SK-N-SH (cell line): ENCODE measurements at regions not wholly inside any gene's neighbourhood (a gene's known extent, or its start where the extent isn't known, plus 50 kb on each side); places are given as distances from the start of the nearest gene placed in this dataset.

Experiments
- CTCF ChIP-seq: fragments of 200-600 bp; sonication (generic); IDR thresholded peaks from 2 replicates; pipeline ENCODE4 v1.6.1; 2017; ENCODE audit warnings: antibody characterized with exemption, mild to moderate bottlenecking, moderate library complexity
- EP300 ChIP-seq, 2 experiments: IDR thresholded peaks; 2 replicates each; pipeline versions ENCODE4 v1.4.0 to v1.6.1; 2012; ENCODE audit warnings: borderline replicate concordance in 1 of 2, low read depth in 1 of 2, low read length in 1 of 2
- EZH2phosphoT487 ChIP-seq: fragments of 200-600 bp; sonication (generic); IDR thresholded peaks from 2 replicates; pipeline ENCODE4 v1.6.1; 2017; ENCODE audit warnings: low read depth, mixed run types, mild to moderate bottlenecking, antibody characterized with exemption, moderate library complexity, borderline replicate concordance
- IRF3 ChIP-seq: fragments of 150-350 bp; IDR thresholded peaks from 2 replicates; pipeline ENCODE4 v1.6.1; 2016; ENCODE audit warnings: mild to moderate bottlenecking, low read depth, low read length
- JUND ChIP-seq: IDR thresholded peaks from 2 replicates; pipeline ENCODE4 v1.4.0; 2012
- POLR2AphosphoS5 ChIP-seq: IDR thresholded peaks from 2 replicates; pipeline ENCODE4 v1.6.1; 2012; ENCODE audit warnings: low read depth, low read length
- RAD21 ChIP-seq: IDR thresholded peaks from 2 replicates; pipeline ENCODE4 v1.6.1; 2012; ENCODE audit warnings: mild to moderate bottlenecking, low read length
- RFX5 ChIP-seq: IDR thresholded peaks from 2 replicates; pipeline ENCODE4 v1.6.1; 2012; ENCODE audit warnings: mild to moderate bottlenecking, improper control_type of control experiment, low read length
- SMC3 ChIP-seq: IDR thresholded peaks from 2 replicates; pipeline ENCODE4 v1.6.1; 2012; ENCODE audit warnings: low read depth, low read length, improper control_type of control experiment
- TF ChIP-seq, protein P1 (sequence below): fragments of 150-350 bp; IDR thresholded peaks from 2 replicates; pipeline ENCODE4 v1.6.1; 2017; ENCODE audit warnings: antibody characterized with exemption, low read length, low read depth, borderline replicate concordance
- TF ChIP-seq, protein P2 (sequence below): IDR thresholded peaks from 2 replicates; pipeline ENCODE4 v1.4.0; 2012; ENCODE audit warnings: low read depth
- TF ChIP-seq, protein P3 (sequence below): IDR thresholded peaks from 2 replicates; pipeline ENCODE4 v1.6.1; 2012; ENCODE audit warnings: mild to moderate bottlenecking, low read depth, low read length, moderate library complexity
- TF ChIP-seq, protein P4 (sequence below): IDR thresholded peaks from 2 replicates; pipeline ENCODE4 v1.4.0; 2012; ENCODE audit warnings: low read depth, borderline replicate concordance

- no peak for TF ChIP-seq CTCF
- no peak for TF ChIP-seq POLR2AphosphoS5
- no peak for TF ChIP-seq IRF3
- TF ChIP-seq, protein P1, sequence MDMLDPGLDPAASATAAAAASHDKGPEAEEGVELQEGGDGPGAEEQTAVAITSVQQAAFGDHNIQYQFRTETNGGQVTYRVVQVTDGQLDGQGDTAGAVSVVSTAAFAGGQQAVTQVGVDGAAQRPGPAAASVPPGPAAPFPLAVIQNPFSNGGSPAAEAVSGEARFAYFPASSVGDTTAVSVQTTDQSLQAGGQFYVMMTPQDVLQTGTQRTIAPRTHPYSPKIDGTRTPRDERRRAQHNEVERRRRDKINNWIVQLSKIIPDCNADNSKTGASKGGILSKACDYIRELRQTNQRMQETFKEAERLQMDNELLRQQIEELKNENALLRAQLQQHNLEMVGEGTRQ: no peak
- no peak for TF ChIP-seq RAD21
- TF ChIP-seq, protein P2, sequence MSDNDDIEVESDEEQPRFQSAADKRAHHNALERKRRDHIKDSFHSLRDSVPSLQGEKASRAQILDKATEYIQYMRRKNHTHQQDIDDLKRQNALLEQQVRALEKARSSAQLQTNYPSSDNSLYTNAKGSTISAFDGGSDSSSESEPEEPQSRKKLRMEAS: no peak
- TF ChIP-seq JUND: no peak
- no peak for TF ChIP-seq RFX5
- TF ChIP-seq EZH2phosphoT487: no peak
- TF ChIP-seq, protein P3, sequence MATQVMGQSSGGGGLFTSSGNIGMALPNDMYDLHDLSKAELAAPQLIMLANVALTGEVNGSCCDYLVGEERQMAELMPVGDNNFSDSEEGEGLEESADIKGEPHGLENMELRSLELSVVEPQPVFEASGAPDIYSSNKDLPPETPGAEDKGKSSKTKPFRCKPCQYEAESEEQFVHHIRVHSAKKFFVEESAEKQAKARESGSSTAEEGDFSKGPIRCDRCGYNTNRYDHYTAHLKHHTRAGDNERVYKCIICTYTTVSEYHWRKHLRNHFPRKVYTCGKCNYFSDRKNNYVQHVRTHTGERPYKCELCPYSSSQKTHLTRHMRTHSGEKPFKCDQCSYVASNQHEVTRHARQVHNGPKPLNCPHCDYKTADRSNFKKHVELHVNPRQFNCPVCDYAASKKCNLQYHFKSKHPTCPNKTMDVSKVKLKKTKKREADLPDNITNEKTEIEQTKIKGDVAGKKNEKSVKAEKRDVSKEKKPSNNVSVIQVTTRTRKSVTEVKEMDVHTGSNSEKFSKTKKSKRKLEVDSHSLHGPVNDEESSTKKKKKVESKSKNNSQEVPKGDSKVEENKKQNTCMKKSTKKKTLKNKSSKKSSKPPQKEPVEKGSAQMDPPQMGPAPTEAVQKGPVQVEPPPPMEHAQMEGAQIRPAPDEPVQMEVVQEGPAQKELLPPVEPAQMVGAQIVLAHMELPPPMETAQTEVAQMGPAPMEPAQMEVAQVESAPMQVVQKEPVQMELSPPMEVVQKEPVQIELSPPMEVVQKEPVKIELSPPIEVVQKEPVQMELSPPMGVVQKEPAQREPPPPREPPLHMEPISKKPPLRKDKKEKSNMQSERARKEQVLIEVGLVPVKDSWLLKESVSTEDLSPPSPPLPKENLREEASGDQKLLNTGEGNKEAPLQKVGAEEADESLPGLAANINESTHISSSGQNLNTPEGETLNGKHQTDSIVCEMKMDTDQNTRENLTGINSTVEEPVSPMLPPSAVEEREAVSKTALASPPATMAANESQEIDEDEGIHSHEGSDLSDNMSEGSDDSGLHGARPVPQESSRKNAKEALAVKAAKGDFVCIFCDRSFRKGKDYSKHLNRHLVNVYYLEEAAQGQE: no peak
- no peak for TF ChIP-seq SMC3
- TF ChIP-seq, protein P4, sequence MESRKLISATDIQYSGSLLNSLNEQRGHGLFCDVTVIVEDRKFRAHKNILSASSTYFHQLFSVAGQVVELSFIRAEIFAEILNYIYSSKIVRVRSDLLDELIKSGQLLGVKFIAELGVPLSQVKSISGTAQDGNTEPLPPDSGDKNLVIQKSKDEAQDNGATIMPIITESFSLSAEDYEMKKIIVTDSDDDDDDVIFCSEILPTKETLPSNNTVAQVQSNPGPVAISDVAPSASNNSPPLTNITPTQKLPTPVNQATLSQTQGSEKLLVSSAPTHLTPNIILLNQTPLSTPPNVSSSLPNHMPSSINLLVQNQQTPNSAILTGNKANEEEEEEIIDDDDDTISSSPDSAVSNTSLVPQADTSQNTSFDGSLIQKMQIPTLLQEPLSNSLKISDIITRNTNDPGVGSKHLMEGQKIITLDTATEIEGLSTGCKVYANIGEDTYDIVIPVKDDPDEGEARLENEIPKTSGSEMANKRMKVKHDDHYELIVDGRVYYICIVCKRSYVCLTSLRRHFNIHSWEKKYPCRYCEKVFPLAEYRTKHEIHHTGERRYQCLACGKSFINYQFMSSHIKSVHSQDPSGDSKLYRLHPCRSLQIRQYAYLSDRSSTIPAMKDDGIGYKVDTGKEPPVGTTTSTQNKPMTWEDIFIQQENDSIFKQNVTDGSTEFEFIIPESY: no peak
- no peak for TF ChIP-seq EP300 (IDR thresholded peaks at IDR 0.05; ENCODE audit: borderline replicate concordance in 1 of 2, low read depth in 1 of 2, low read length in 1 of 2)
Measured at GRCh38 chr19:46917002-46917401, 56.2 kb downstream of the ARHGAP35 start.
